WTC11 (cell line): ENCODE measurements at regions not wholly inside any gene's neighbourhood (a gene's known extent, or its start where the extent isn't known, plus 50 kb on each side); places are given as distances from the start of the nearest gene placed in this dataset.

Experiments used
- CREB1 ChIP-seq: sonication (generic); formaldehyde crosslinking; IDR thresholded peaks from 2 replicates; pipeline ENCODE4 v1.8.0; 2023; ENCODE audit warnings: mild to moderate bottlenecking, missing genetic modification reagents
- CREM ChIP-seq: sonication (generic); formaldehyde crosslinking; IDR thresholded peaks from 2 replicates; pipeline ENCODE4 v1.8.1; 2022; ENCODE audit warnings: mild to moderate bottlenecking, missing genetic modification reagents, moderate library complexity
- CTCF ChIP-seq: fragments of 200-600 bp; IDR thresholded peaks from 2 replicates; pipeline ENCODE4 v1.8.0; 2022; ENCODE audit warnings: antibody characterized with exemption
- FOXP4 ChIP-seq: sonication (generic); formaldehyde crosslinking; IDR thresholded peaks from 2 replicates; pipeline ENCODE4 v1.8.0; 2022; ENCODE audit warnings: mild to moderate bottlenecking, missing genetic modification reagents
- GABPB1 ChIP-seq: sonication (generic); formaldehyde crosslinking; IDR thresholded peaks from 2 replicates; pipeline ENCODE4 v1.8.1; 2023; ENCODE audit warnings: mild to moderate bottlenecking, missing genetic modification reagents
- IRF1 ChIP-seq: sonication (generic); formaldehyde crosslinking; IDR thresholded peaks from 2 replicates; pipeline ENCODE4 v1.8.0; 2023; ENCODE audit warnings: missing genetic modification reagents
- IRF2 ChIP-seq: sonication (generic); formaldehyde crosslinking; IDR thresholded peaks from 2 replicates; pipeline ENCODE4 v1.8.0; 2022; ENCODE audit warnings: low read depth, missing genetic modification reagents, borderline replicate concordance
- JUN ChIP-seq: sonication (generic); formaldehyde crosslinking; IDR thresholded peaks from 2 replicates; pipeline ENCODE4 v1.8.0; 2023; ENCODE audit warnings: mild to moderate bottlenecking, missing genetic modification reagents
- USF1 ChIP-seq: sonication (generic); formaldehyde crosslinking; IDR thresholded peaks from 2 replicates; pipeline ENCODE4 v1.8.0; 2022; ENCODE audit warnings: mild to moderate bottlenecking, missing genetic modification reagents

- TF ChIP-seq GABPB1 (no peak), JUN (CRISPR knock-in tag) (no peak), USF1 (CRISPR knock-in tag) (no peak), CREB1 (CRISPR knock-in tag) (no peak), CTCF (no peak), CREM (CRISPR knock-in tag) (no peak), IRF2 (no peak), FOXP4 (CRISPR knock-in tag) (no peak), IRF1 (CRISPR knock-in tag) (no peak)
Measured at GRCh38 chr15:55084216-55084615, 112.5 kb downstream of the RSL24D1 start.
